Activated T-cell treated with anti-CD3 and anti-CD28 coated beads for 24 hours (primary cell): ENCODE measurements at regions not wholly inside any gene's neighbourhood (a gene's known extent, or its start where the extent isn't known, plus 50 kb on each side); places are given as distances from the start of the nearest gene placed in this dataset.

Experiments used
- DNase-seq: peaks from one replicate; pipeline ENCODE4 v3.0.0-alpha.2; 2020; ENCODE audit warnings: low read depth

- no peak for DNase-seq
Observed at GRCh38 chr16:5366126-5366525, 268.5 kb upstream of the EEF2KMT start.

- no peak for DNase-seq
Observed at GRCh38 chr16:5364186-5364585, 266.6 kb upstream of the EEF2KMT start.

GRCh38 chr16:5361322-5361721 lies 263.7 kb upstream of the EEF2KMT start:
- no peak for DNase-seq

GRCh38 chr16:5354645-5355044 lies 257.1 kb upstream of the EEF2KMT start:
- DNase-seq, result no peak

- DNase-seq, result no peak
Observed at GRCh38 chr16:5349670-5350517, 252.3 kb upstream of the EEF2KMT start.

- DNase-seq, result no peak
Observed at GRCh38 chr16:5349101-5349500, 251.5 kb upstream of the EEF2KMT start.

GRCh38 chr16:5347561-5347960 lies 250.0 kb upstream of the EEF2KMT start:
- no peak for DNase-seq

DNA sequence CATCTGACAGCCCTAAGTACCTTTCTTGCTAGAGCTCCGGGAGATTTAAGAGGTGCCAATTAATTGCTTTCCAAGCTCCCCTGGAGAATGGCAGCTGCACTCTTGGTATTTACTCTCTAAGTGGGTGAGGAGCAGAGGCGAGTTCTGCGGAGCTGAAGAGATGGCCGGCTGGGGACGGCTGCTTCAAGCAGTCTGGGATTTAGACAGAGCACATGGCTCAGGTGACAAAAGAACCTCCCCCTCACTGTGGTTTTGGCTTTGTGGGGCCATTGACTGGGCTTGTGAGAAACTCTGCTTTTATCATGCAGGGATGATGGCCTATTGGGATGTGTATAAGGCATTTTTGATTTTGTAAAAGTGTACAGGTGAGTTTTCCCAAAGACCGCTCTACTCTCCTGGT lies 239.3 kb upstream of the EEF2KMT start:
- DNase-seq, result no peak

GRCh38 chr16:5333991-5334390 lies 236.4 kb upstream of the EEF2KMT start:
- DNase-seq, result no peak

GRCh38 chr16:5333126-5333525 lies 235.5 kb upstream of the EEF2KMT start:
- DNase-seq, result no peak

DNA sequence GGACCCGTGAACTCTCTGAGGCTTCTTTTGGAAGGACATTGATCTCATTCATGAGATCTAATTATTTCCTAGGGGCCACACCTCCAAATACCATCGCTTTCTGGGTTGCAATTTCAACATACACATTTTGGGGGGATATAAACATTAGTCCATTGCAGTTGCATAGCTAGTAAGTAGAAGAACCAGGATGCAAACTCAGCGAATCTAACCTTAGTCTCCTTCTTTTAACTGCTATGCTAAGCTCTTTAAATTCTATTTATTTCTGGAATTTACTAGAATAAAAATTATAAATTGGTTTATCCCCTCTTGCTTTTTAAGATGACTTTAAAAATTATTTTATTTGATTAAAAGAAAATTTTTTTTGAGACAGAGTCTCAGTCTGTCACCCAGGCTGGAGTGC lies 232.5 kb upstream of the EEF2KMT start:
- DNase-seq, result no peak

GRCh38 chr16:5328546-5328945 lies 231.0 kb upstream of the EEF2KMT start:
- DNase-seq, result no peak

GRCh38 chr16:5326395-5326794 lies 228.8 kb upstream of the EEF2KMT start:
- DNase-seq, result no peak

DNA sequence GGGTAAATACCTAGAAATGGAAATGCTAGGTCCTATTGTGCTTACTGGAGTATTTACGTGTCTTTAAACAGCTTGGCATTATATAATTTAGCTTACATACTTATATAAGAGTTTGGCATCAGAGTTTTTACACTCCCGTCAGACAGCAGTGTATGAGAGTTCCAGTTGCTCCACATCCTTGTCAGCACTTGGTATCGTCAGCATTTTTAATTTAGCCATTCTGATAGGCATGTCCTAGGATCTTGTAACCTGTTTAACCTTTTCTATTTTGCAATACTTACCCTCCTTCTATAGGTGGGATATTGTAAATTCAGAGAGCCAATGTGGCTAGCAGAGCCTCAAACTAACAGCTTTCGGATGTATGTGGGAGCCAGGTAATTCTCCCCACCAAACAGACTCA lies 228.3 kb upstream of the EEF2KMT start:
- no peak for DNase-seq

GRCh38 chr16:5323284-5324141 lies 225.9 kb upstream of the EEF2KMT start:
- no peak for DNase-seq

- DNase-seq, result no peak
Observed at GRCh38 chr16:5321930-5322329, 224.3 kb upstream of the EEF2KMT start.

GRCh38 chr16:5319799-5320198 lies 222.2 kb upstream of the EEF2KMT start:
- DNase-seq, result no peak

DNA sequence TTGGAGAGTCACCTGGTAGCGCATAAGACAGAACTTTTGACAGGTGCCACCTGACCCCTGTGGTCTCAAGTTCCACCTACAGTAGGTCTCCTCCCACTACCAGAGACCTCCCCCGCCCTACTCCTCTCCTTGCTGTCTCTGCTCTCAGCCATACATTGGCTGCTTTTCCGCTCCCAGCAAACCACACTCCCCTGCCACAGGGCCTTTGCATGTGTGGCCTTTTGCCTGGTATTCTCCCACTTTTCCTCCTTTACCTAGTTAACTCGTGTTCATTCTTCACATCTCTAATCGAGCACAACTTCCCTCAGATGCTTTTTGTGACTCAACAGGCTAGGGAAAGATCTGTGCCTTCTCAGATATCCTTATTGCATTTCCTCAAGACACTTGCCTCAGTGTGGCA lies 218.3 kb upstream of the EEF2KMT start:
- DNase-seq, result no peak

DNA sequence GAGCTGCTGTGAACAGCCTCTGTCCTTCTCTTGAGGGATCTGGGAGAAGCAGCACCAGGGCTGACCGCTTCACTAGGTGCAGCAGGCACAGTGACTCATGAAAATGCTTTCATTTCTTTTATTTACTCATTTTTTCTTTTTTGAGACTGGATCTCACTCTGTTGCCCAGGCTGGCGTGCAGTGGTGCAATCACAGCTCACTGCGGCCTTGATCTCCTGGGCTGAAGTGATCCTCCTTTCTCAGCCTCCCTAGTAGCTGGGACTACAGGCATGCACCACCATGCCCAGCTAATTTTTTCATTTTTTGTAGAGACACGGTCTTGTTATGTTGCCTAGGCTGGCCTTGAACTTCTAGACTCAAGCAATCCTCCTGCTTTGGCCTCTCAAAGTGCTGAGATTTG lies 216.8 kb upstream of the EEF2KMT start:
- no peak for DNase-seq

GRCh38 chr16:5309946-5310611 lies 212.5 kb upstream of the EEF2KMT start:
- DNase-seq, result no peak

DNA sequence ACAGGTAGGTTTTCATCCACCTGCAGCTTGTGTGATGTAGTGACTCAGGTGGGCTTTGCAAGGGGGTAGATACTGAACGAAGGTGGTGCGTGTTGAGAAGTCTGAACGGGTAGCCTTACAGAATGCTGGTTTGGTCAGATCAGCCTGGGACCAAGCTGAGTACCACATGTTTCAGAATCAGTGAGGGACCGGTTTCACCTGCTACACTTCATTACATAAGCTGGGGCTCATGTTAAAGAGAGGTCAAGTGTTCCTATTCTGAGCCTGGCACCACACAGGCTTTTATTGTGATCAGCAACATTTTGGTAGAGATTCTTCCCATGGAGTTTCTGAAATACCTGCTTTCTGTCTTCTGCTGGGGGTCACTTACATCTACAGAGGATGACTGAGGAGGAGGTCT lies 207.4 kb upstream of the EEF2KMT start:
- DNase-seq, result no peak

DNA sequence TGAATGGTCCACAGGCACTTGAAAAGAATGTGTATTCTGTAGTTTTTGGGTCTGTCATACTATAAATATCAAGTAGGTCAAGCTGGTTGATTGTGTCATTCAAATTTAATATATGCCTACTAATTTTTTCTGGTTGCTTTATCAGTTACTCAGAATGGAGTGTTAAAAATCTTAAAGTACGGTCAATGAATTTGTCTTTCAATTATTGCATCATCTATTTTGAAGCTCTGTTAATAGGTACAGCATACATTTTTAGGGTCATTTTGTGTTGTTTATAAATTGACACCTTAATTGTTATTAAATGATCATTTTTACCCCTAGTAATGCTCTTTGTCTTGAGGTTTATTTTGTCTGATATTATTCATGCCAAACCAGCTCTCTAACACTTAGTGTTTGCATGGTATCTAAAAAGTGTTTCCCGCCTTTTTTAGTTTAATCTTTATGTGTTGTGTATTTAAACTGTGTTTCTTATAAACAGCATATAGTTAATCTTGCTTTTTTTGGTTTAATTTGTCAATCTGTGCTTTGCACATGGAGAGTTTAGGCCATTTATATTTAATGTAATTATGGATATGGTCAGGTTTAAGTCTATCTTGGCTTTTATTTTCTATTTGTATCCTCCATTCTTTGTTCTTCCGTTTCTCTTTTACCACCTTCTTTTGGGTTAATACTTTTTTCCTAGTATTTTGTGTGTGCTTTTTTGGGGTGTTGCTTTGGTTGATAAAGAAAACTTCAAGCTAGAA lies 204.9 kb upstream of the EEF2KMT start:
- DNase-seq, result no peak
